ENCODE measurements at regions not wholly inside any gene's neighbourhood (a gene's known extent, or its start where the extent isn't known, plus 50 kb on each side); places are given as distances from the start of the nearest gene placed in this dataset.

- DNase-seq = no peak
Observed at GRCh38 chr5:77569409-77569808, 69.1 kb downstream of the OTP start.

- no peak for DNase-seq
Observed at GRCh38 chr5:77568555-77568954, 70.0 kb downstream of the OTP start.

GRCh38 chr5:77568082-77568481 is 70.4 kb downstream of the OTP start:
- DNase-seq = no peak

GRCh38 chr5:77563475-77563874 is 71.4 kb upstream of the WDR41 start:
- DNase-seq = no peak

- no peak for DNase-seq
Observed at GRCh38 chr5:77561965-77562364, 69.8 kb upstream of the WDR41 start.

GRCh38 chr5:77560677-77561263 is 68.7 kb upstream of the WDR41 start:
- DNase-seq = peak; percentile 54

- DNase-seq = no peak
Observed at GRCh38 chr5:77558266-77558665, 66.2 kb upstream of the WDR41 start.

GRCh38 chr5:77550406-77550805 is 58.3 kb upstream of the WDR41 start:
- peak; percentile 65 for DNase-seq

GRCh38 chr5:77545285-77545684 is 53.2 kb upstream of the WDR41 start:
- DNase-seq = no peak
